Islet precursor cell (in vitro differentiated cells): ENCODE measurements at regions not wholly inside any gene's neighbourhood (a gene's known extent, or its start where the extent isn't known, plus 50 kb on each side); places are given as distances from the start of the nearest gene placed in this dataset.
"Not testable (repeated sequence)": the region's sequence is repeated elsewhere in the genome, so short reads cannot be mapped to it uniquely, and the experiment has no call there.

Experiments used
- DNase-seq: peaks from one replicate; pipeline ENCODE4 v3.0.0-alpha.2; 2018

DNA sequence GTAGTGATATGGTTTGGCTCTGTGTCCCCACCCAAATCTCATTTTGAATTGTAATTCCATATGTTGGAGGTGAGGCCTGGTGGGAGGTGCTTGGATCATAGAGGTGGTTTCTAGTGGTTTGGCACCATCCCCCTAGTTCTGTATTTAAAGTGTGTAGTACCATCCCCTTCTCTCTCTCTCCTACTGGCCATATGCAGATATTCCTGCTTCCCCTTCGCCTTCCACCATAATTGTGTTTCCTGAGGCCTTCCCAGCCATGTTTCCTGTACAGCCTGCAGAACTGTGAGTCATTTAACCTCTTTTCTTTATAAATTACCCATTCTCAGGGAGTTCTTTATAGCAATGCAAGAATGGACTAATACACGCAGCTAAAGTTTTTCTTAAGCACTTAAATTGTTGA is 340.0 kb downstream of the ANAPC1 start:
- not testable (repeated sequence) for DNase-seq

DNA sequence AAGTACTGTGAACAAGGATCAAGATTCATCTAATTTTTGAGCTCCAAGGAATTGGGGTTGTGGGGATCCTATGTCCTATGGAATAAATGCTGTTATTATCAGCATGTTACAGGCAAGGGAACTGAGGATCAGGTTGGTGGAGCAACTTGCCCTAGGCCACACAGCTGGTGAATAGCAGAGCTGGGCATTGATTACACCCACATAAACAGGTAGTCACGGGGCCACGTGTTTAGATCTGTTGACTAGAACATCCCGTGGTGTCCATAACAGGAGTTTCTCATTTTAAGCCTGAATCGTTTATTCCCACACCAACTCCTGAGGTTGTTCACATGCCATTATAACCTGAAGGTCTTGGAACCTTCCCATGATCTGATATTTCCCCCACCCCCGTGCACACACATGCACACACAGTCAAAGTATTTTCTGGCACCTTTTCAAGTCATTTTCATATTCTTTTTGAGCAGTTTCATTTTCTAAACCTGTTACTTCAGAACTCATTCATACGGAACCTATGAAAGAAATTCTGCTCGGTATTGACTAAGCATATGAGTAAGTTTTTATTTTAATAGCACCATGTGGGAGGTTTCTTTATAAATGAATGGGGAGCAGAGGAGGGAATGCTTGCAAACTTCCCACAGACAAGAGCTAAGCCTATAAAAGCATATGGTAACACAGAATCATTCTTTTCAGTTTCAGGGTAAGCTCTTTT is 338.1 kb downstream of the ANAPC1 start:
- not testable (repeated sequence) for DNase-seq

DNA sequence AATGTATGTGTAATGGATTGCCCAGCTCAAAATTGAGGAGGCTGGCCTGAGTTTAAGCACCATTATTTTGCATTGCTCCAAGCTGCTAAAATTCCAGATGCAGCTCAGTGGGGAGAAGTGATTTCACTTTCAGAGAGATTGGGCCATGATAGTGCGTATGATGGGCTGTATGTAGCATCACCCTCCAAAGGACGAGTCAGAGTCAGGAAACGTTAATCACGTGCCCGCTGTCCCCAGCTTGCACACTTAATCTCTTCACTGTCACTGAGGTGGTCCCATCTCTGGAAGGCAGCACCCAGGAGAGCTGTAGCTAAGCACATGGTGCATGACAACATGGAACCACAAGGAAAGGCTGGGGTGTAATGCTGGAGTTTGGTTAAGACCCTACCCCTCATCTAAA is 337.4 kb downstream of the ANAPC1 start:
- DNase-seq: not testable (repeated sequence)

DNA sequence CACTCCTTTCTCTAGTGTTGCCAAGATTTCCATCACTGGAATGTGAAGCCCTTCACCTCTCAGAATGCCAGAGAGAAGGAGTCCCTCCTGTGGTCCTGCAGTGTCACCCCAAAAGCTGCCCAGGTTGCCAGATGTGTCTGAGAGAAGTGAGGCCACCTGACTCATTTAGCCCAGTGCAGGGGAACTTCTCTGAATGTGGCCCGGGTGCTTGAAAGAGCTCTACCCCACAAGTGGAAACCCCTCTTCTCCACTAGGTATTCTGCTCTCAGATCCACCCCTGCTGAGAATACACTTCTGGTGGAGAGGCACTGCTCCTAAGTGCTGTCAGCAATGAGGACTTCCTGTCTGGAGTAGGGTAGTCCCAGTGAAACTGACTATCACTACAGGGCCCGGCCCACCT is 334.8 kb downstream of the ANAPC1 start:
- DNase-seq: not testable (repeated sequence)

DNA sequence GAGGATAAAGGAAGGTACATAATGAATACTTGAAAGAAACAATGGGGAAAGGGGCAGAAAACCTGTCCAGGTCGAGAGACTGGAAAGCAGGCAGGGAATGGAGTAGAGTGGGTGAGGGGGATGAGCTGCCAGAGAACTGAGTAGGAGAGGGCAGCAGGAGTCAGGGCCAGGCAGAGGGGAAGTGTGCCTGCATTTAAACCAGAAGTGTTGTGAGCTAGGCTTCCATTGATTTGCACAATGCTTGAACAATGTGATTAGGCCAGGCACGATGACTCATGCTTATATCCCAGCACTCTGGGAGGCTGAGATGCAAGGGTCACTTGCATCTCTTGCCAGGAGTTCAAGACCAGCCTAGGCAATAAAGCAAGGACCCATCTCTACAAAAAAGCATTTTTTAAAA is 332.6 kb downstream of the ANAPC1 start:
- DNase-seq: not testable (repeated sequence)

DNA sequence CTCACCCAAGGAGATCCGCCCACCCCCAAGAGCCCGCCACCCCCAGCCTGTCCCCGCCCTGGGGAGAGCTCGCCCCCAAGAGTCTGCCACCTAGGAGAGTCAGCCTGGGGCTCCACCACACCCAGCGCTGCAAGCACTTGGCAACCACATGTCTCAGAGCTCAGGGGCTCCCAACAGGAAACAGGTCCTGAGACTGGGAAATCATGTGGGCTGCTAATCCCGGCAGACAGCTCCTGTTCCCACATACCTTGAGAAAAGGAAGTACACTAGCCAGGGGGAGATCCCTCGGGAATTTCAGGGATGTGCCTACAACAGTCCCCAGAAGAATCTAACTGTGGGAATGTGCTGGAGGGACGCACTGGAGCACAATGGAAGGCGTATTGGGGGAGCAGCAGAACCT is 331.4 kb downstream of the ANAPC1 start:
- DNase-seq: not testable (repeated sequence)

DNA sequence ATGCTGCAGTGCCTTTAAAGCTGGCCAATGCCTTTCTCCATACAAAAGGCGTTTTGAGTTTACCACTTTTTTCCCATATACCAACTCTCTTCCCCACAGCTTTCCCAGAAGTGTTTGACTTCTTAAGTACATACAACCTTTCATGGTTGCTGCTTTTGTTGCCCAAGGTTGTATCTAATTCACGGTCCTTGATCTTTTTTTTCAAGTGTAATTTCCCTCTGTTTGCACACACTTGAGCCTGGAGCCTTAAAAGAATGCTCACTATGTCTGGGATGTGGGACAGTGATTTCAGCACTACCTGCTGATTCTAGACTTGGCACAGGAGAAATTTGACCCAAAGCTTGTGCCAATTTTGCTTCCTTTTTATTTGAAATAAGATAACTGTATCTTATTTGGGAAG is 324.7 kb downstream of the ANAPC1 start:
- DNase-seq: not testable (repeated sequence)

DNA sequence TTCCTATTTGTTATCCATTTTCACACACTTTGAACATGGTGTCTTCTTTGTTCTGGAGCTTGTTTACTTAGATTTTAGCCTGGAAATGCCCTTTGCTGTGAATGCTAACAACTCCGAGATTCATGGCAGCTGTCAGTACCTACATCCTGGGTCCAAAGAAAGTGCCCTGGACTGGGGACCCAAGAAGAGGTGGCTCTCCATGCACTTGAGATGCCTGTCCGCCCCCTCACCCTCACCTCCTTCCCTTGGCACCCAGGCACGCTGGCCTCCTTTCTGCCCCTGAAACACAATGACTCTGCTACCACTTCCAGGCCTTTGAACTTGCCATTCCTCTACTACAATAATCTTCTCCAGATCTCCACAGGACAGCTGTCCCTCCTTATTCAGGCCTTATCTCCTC is 324.2 kb downstream of the ANAPC1 start:
- not testable (repeated sequence) for DNase-seq

DNA sequence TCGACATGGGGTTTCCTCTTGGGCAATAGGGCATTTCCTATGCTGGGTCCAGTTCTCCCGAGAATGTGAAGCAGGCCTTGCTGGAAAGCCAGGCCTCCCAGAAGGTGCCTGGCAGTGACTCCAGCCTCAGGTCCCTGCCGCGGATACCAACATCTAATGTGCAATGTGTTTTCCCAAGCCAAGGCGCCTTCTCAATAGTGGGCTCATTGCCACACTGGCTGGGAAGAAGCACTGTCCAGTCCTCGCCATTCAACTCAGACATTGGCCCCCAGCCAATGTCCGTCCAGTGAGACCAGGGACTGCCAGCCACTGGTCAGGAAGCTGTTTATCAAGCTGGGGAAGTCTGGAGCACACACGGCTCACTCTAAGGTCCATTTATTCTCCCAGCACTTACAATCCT is 317.9 kb downstream of the ANAPC1 start:
- DNase-seq: not testable (repeated sequence)

DNA sequence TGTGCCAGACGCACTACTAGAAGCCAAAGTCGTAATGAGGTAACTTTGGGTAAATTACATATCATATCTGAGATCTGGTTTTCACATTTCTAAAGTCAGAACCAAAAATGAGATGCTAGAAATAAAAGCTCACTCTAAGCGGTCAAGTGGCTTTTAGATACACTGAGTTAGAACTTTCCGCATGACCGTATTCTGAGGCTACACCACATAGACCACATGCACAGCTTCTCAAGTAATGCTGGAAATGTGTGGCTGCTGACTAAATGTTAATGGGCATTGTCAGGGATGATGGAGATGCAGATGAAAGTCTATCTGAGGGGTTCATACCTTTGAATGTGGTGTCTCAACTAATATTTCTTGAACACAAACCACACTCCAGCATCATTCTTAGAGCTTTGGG is 316.8 kb downstream of the ANAPC1 start:
- DNase-seq: not testable (repeated sequence)

DNA sequence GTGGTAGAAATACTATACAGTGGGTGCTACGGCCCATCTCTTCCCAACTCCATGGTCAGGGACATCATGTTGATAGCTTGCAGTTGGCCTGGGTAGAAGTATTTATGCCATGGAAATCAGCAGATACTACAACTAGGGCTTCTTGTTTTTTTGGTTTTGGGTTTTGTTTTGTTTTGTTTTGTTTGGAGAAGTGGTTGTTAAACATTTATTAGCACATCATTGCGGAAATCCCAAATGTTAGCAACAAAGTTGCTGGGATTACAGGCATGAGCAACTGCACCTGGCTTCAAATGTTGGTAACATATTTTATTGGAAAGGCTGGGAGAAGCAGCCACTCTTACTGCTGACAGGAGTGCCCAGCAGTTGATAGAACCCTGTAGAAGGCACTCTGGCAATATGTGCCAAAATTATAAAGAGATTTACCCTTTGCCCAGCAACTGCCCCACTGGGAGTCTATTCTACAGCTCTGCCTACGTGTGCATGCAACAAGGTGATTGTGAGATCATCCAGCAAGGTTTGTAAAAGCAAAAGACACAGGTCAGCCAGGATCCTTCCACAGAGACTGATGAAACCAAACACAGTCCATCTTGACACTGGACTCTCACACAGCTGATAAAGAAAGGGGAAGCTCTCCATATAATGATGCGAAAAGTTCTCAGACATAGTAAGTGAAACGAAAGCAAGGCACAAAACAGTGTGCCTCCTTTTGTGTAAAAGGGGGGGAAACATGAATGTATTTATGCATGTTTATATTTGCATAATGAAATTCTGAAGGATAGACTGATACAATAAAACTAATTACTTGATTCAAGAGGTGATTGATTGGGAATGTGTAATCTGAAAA is 314.4 kb downstream of the ANAPC1 start:
- DNase-seq: not testable (repeated sequence)

DNA sequence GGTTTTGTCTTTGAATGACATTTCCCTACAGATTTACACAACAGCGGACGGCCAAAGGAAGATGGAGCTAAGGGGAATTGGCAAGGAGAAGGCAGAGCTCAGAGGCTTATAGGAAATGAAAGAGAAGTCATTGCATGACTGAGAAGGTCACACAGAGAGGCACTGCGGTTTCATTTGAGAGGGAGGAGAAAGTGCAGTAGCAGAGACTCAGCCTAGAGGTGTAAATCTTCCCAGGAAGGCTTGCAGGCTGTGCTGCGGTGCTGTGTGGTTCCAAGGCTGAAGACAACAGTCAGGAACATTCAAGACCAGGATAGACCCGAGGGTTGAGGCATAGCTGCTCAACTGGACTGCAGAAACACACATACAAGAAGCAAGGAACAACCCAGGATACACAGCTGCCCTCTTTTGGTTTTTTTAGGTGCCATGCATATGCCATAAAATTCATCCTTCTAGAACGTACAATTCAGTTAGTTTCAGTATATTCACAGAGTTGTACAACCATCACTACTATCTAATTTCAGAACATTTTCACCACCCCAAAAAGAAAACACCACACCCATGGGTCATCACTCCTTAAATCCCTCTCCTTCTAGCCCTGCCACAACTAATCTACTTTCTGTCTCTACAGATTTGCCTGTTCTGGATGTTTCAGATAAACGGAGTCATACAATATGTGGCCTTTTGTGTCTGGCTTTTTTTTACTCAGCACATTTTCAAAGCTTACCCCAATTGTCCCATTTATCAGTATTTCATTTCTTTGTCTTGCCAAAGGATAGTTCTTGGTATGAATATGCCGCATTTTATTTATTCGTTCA is 313.5 kb downstream of the ANAPC1 start:
- not testable (repeated sequence) for DNase-seq

DNA sequence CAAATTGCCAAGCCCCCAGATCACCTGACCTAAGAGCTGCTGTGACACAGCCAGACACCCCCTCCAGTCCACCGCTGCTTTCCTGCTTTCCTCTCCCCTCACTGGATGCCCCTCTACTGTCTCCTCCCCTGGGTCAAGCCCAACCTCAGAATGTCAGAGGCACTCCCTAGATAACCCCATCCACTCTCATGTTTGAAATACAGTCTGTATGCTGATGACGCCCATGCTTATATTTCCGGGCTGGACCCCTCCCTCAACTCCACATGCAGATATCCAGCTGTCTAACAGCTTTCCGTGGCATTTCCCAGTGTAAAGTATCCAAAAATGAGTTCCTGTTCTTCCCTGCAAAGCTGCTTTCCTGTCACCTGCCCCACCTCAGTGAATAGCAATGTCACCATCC is 309.2 kb downstream of the ANAPC1 start:
- DNase-seq: not testable (repeated sequence)

DNA sequence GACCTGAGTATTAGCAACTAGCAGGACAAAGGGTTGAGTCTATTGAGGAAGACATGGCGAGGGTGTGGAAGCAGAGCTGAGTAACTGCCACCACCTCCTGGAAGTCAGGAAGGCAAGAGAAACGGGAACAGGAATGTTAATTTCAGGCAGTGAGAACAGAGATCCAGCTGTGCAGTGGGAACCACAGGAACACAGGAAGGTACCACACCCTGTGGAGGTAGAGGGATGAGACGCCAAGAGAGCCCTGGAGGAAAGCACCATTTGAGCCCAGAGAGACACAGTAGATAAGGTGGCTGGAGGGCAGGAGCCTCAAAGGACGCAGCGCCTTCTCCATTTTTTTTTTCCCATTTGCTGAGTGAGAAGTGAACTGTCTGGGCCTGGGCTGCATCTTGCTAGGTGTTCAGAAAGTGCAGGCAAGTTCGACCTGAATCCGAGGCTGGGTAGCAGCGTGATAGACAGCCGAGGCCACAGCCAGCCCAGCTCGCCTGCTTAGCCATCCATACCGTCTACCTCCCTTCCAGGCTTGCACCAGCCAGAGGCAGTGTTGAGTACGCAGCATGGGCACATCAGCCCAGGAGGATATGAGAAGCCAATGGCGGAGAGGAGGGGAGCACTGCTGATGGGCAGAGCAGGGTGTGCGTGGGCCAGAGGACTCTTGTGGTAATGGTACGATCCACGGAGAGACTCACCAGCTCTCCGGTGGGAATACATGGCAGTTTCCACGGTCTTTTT is 306.7 kb downstream of the ANAPC1 start:
- DNase-seq: peak; percentile 51

DNA sequence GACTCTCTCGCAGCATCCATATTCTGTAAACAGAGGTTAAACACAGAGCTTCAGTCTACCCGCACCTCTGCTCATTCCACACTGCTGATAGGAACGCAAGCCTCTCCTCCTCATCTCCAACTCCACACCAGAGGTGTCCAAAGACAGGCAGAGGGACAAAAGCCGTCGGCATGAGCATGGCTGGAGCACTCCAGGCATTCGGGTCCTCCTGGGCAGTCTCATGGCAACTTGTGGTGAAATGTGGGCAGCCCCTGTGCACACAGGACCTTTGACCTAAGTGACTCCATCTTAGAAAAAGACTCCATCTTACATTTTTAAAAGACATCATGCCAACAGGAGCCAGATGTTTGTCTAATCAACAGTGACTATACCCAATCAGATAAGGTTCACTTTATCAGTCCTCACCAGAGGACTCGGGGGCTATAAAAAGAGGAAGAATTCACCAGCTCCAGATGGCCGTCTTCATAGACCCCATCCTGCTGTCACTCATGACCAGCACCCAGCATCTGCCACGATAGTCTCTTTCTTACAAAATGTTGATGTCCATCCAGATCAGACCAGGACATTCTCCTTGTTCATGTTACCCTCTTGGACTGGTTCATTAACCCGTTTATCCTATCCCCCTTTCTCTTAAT is 304.4 kb downstream of the ANAPC1 start:
- DNase-seq: not testable (repeated sequence)

DNA sequence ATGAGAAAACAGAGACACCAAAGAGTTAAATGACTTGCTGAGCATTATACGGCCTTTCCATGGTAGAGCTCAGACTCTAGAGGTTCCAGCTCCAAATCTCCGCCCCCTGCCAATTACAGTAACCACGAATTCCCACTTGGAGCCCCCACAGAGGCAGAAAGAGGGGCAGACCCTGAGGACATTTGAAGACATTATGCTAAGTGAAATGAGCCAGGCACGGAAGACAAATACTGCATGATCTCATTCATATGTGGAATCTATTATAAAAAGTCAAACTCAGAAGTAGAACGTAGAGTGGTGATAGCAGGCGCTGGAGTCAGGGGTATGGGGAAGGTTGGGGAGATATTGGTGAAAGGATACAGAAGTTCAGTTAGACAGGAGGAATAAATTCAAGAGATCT is 303.4 kb downstream of the ANAPC1 start:
- not testable (repeated sequence) for DNase-seq

DNA sequence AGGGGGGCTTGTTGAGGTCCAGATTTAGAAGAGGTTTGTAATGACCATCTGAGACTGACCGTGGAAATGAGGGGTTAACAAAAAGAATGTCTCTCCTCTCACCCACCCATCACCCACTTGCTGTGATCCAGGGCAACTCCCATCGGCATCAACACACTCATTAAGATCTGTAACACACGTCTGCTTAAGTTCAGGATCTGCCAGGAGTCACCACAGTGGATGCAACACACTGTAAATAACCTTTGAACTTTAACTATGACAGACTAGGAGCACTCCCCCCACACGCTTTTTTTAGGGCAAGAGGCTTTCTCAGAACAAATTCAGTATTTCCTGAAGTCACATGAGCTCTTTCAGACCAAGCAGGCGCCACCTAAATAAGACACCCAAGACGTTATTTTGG is 301.9 kb downstream of the ANAPC1 start:
- not testable (repeated sequence) for DNase-seq

DNA sequence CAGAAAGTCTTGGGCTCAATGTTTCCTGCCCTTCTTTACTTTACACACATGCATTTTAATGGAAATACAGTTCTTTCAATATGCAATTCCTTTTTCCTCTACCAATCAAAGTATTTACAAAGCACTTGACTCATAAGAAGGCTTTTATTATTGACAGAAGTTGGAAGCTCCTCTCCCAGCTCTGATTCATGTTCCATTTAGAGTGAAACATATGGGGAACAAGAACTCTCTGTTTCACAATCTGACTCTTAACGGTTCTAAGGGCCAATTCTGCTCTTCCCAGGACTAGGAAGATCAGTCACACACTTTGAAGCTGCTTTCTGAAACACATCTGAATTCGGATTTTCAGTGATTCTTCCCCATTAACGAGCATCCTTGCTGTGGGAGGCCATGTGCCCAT is 300.5 kb downstream of the ANAPC1 start:
- not testable (repeated sequence) for DNase-seq

DNA sequence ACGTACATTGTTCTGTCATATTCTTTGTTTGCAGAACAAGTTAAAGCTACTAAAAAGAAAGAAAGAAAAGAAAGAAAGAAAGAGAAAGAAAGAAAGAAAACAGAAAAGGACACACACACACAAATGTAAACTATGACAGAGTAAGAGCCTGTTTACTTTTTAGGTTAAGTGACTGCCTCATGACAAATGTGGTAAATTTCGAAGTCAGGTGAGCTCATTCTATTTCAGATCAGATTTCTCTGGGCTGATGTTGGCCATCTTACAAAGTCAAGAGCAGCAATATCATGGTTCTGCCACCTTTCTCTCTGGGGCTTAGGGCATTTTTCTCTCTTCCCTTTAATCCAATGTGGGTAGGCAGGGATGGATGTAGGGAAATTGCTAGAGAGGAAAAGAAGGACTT is 299.5 kb downstream of the ANAPC1 start:
- not testable (repeated sequence) for DNase-seq

DNA sequence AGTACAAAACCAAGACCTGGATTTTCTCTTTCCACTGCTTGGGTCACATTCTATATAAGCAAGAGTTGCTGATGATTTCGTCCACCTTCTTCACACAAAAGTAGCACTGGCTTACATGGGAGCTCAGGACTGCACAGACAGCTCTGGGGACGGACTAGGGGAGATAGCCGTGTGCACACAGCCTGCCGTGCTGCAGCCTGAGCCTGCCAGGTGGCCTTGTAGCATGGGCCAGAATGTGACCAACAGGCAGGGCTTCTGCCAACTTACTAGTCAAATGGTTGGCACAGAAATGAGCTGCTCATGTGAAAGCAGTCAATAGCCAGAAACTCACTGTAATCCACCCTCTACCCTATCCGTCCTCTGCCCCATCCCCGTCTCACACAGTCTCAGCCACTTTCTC is 299.0 kb downstream of the ANAPC1 start:
- not testable (repeated sequence) for DNase-seq

DNA sequence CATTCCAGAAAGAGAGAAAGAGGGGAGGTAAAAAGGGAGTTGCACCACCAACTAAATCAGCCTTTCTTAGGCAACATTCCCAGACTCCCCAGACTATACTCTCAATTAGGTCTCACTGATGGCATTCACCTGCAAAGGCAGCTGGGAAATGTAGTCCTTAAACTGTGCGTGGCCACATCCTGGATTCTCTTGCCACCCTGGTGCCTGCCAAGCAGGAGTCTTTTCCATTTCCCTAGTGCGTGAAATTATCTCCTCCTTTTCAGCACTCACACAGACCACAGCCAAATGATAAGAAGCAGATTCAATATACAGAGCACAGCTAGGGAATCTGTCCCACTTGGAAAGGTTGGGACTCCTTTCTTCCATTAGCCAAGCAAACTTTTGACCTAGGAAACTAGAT is 298.0 kb downstream of the ANAPC1 start:
- DNase-seq: not testable (repeated sequence)

DNA sequence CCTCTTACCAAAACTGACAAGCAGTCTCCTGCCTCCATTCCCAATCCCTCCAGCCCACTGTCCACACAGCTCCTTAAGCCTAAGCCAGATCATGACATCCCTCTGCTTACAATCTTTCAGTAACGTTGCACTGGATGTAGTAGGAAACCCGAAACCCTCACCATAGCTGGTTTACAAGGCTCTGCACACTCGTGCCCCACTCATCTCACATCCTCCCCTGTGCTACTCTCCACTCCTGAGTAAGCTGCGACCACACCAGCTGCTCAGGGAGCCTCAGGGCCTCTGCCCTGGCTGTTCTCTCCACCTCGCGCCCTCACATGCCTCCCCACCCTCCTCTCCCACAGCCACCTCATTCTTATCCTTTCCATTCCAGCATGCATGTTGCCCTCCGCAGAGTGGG is 288.9 kb downstream of the ANAPC1 start:
- not testable (repeated sequence) for DNase-seq
